IPS-18a (cell line): ENCODE measurements at regions not wholly inside any gene's neighbourhood (a gene's known extent, or its start where the extent isn't known, plus 50 kb on each side); places are given as distances from the start of the nearest gene placed in this dataset.
"Not testable (repeated sequence)": the region's sequence is repeated elsewhere in the genome, so short reads cannot be mapped to it uniquely, and the experiment has no call there.

Experiments
- H3K27ac ChIP-seq: one replicate; pipeline ENCODE4 v1.5.1; 2013; ENCODE audit warnings: low read length
- H3K27me3 ChIP-seq: one replicate; pipeline ENCODE4 v1.6.1; 2013; ENCODE audit warnings: mild to moderate bottlenecking, low read length; ENCODE audit not compliant: control insufficient read depth, insufficient read depth
- H3K36me3 ChIP-seq: one replicate; pipeline ENCODE4 v1.6.1; 2013; ENCODE audit warnings: low read depth, low read length; ENCODE audit not compliant: control insufficient read depth
- H3K4me1 ChIP-seq: one replicate; pipeline ENCODE4 v1.6.1; 2013; ENCODE audit warnings: low read depth, low read length; ENCODE audit not compliant: control insufficient read depth
- H3K4me3 ChIP-seq: one replicate; pipeline ENCODE4 v1.5.1; 2013; ENCODE audit warnings: low read length
- H3K9ac ChIP-seq: one replicate; pipeline ENCODE4 v1.6.1; 2013; ENCODE audit warnings: mild to moderate bottlenecking, low read length, moderate library complexity
- H3K9me3 ChIP-seq: one replicate; pipeline ENCODE4 v1.6.1; 2013; ENCODE audit warnings: low read depth, low read length; ENCODE audit not compliant: control insufficient read depth

GRCh38 chr7:79915346-79915745 is 219.3 kb upstream of the GNAI1 start:
- H3K36me3 ChIP-seq, H3K4me1 ChIP-seq, H3K9ac ChIP-seq, H3K9me3 ChIP-seq, H3K27me3 ChIP-seq, H3K4me3 ChIP-seq, H3K27ac ChIP-seq: not testable (repeated sequence)

GRCh38 chr7:79912213-79912633 is 222.4 kb upstream of the GNAI1 start:
- Histone ChIP-seq H3K4me3 (no peak overlapping the region), H3K36me3 (no peaks in the 10 kb centered on the region), H3K4me1 (no peaks in the 10 kb centered on the region), H3K9ac (no peak overlapping the region), H3K9me3 (no peaks in the 10 kb centered on the region), H3K27ac (no peak overlapping the region), H3K27me3 (no peaks in the 10 kb centered on the region)

GRCh38 chr7:79911420-79911819 is 223.2 kb upstream of the GNAI1 start:
- no peaks in the 10 kb centered on the region for H3K4me1 ChIP-seq
- no peaks in the 10 kb centered on the region for H3K9me3 ChIP-seq
- H3K27me3 ChIP-seq = no peaks in the 10 kb centered on the region
- H3K27ac ChIP-seq = no peak overlapping the region
- no peak overlapping the region for H3K9ac ChIP-seq
- H3K36me3 ChIP-seq = no peaks in the 10 kb centered on the region
- H3K4me3 ChIP-seq = no peak overlapping the region

GRCh38 chr7:79909176-79909575 is 225.5 kb upstream of the GNAI1 start:
- no peaks in the 10 kb centered on the region for H3K36me3 ChIP-seq
- no peaks in the 10 kb centered on the region for H3K27me3 ChIP-seq
- no peaks in the 10 kb centered on the region for H3K4me1 ChIP-seq
- H3K9me3 ChIP-seq = no peaks in the 10 kb centered on the region
- no peak overlapping the region for H3K9ac ChIP-seq
- no peak overlapping the region for H3K27ac ChIP-seq
- H3K4me3 ChIP-seq = no peak overlapping the region

DNA sequence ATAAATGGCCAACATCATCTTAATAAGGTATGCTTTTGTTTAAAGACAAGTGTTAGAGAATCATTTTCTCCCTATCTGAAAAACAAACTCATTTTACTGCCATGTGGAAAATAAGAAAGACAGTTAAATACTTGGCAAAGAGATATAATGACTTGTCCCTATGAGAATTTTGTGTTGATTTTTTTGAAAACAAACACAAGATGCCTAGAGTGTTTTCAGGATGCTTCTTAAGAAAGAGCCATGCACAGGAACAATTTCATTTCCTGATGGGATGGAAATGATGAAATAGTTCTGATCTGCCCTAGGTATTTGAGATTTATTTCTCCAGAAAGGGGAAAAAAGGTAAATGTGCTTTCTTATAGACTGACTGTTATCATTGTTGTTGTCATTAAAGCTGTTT is 237.5 kb upstream of the GNAI1 start:
- Histone ChIP-seq H3K4me1 (no peaks in the 10 kb centered on the region), H3K27me3 (no peaks in the 10 kb centered on the region), H3K27ac (no peak overlapping the region), H3K36me3 (no peaks in the 10 kb centered on the region), H3K9ac (no peak overlapping the region), H3K4me3 (no peak overlapping the region), H3K9me3 (no peaks in the 10 kb centered on the region)

DNA sequence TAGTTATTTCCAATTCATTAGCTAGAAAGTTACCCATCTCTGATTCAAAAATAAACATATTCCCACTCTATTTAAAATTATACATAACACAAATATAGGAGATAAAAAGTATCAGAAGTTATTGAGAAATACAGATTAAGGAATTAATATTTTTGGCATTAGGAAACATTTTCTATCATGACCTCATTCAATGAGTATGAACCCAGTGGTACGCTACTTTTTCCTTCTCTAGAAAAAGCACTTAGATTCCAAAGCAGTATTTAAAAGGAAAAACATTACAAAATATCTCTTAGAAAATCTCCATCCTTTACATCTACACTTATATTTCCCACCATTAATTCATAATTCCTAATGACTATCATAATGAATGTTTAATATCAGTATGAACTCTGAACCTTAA is 240.6 kb upstream of the GNAI1 start:
- Histone ChIP-seq H3K36me3 (no peaks in the 10 kb centered on the region), H3K27me3 (no peaks in the 10 kb centered on the region), H3K4me3 (no peak overlapping the region), H3K27ac (no peak overlapping the region), H3K9me3 (no peaks in the 10 kb centered on the region), H3K9ac (no peak overlapping the region), H3K4me1 (no peaks in the 10 kb centered on the region)

GRCh38 chr7:79882922-79883321 is 251.7 kb upstream of the GNAI1 start:
- H3K9me3 ChIP-seq = no peaks in the 10 kb centered on the region
- H3K4me1 ChIP-seq = no peaks in the 10 kb centered on the region
- no peak overlapping the region for H3K27ac ChIP-seq
- no peaks in the 10 kb centered on the region for H3K27me3 ChIP-seq
- no peaks in the 10 kb centered on the region for H3K36me3 ChIP-seq
- no peak overlapping the region for H3K9ac ChIP-seq
- H3K4me3 ChIP-seq = no peak overlapping the region

DNA sequence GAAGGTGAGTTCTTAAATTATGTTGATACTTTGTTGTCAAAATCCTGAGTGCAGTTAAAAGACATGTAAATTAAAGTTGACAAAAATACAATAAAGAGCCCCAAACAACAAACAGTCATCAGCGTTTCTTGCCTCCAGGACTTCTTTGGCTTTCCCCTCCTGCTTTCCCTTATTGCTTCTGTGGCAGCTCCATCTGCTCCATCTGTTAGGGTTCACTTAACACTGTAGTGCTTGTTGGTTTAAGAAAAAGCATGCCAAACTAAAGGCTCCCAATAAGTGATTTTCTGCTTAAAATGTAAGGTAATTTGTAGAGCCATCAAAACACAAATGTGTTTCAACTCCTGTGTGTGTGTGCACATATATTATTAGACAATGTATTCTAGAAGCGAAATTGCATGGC is 254.3 kb upstream of the GNAI1 start:
- Histone ChIP-seq H3K36me3 (no peaks in the 10 kb centered on the region), H3K27me3 (no peaks in the 10 kb centered on the region)

GRCh38 chr7:79877874-79878465 is 256.7 kb upstream of the GNAI1 start:
- Histone ChIP-seq H3K9ac (no peak overlapping the region), H3K36me3 (no peaks in the 10 kb centered on the region), H3K4me3 (no peak overlapping the region), H3K27me3 (no peaks in the 10 kb centered on the region), H3K4me1 (no peaks in the 10 kb centered on the region), H3K9me3 (no peaks in the 10 kb centered on the region), H3K27ac (no peak overlapping the region)

More for the DNA sequence above, 254.3 kb upstream of the GNAI1 start:
- H3K4me1 ChIP-seq = no peaks in the 10 kb centered on the region
- H3K9ac ChIP-seq = no peak overlapping the region
- H3K9me3 ChIP-seq = no peaks in the 10 kb centered on the region
- no peak overlapping the region for H3K27ac ChIP-seq
- no peak overlapping the region for H3K4me3 ChIP-seq

- Histone ChIP-seq H3K27me3 (no peaks in the 10 kb centered on the region), H3K9ac (no peak overlapping the region), H3K4me1 (no peaks in the 10 kb centered on the region), H3K4me3 (no peak overlapping the region), H3K9me3 (no peaks in the 10 kb centered on the region), H3K27ac (no peak overlapping the region), H3K36me3 (no peaks in the 10 kb centered on the region)
Measured at GRCh38 chr7:79876848-79877252, 257.8 kb upstream of the GNAI1 start.

DNA sequence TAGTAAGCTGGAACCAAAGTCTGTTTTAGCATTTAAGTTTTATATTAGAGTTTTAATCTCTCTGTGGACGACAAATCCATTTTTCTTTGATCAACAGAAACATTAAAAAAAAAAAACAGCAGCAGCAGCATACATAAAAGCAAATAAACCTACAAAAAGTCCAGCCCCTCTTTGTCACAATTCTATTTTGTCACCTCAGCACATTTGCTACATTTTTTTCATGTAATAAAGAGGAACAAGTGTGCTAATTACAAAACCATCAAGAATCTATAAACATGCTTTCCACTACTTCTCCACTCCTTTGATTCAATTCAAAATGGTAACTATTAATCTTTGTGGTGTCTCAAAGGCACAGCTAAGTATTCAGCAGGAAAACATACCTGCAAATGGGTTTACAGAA is 259.8 kb upstream of the GNAI1 start:
- no peak overlapping the region for H3K27ac ChIP-seq
- no peaks in the 10 kb centered on the region for H3K9me3 ChIP-seq
- H3K36me3 ChIP-seq = no peaks in the 10 kb centered on the region
- H3K9ac ChIP-seq = no peak overlapping the region
- H3K4me3 ChIP-seq = no peak overlapping the region
- no peaks in the 10 kb centered on the region for H3K4me1 ChIP-seq
- no peaks in the 10 kb centered on the region for H3K27me3 ChIP-seq

DNA sequence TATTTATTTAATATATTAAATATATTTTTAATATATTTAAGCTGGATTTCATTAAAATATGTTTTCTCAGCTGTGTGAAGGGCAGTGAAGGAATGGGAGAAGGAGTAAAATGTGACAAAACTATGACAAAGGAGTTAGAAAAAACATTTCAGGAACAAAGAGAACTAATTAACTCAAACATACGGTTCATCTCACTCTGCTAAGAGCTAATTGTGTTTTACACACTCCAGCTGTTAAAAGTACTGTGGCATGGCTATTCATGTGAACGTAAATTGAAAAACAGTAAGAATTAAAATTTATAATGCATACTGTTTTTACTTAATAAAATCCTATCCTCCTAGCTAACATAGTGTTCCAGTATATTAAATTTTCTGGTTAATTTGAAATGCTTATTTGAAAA is 262.5 kb upstream of the GNAI1 start:
- Histone ChIP-seq H3K27me3 (no peaks in the 10 kb centered on the region), H3K4me1 (no peaks in the 10 kb centered on the region), H3K9me3 (no peaks in the 10 kb centered on the region), H3K27ac (no peak overlapping the region), H3K4me3 (no peak overlapping the region), H3K36me3 (no peaks in the 10 kb centered on the region), H3K9ac (no peak overlapping the region)
